GM19238 (cell line): ENCODE measurements at regions not wholly inside any gene's neighbourhood (a gene's known extent, or its start where the extent isn't known, plus 50 kb on each side); places are given as distances from the start of the nearest gene placed in this dataset.
"Not testable (repeated sequence)": the region's sequence is repeated elsewhere in the genome, so short reads cannot be mapped to it uniquely, and the experiment has no call there.

Source experiments
- DNase-seq: peaks from one replicate; pipeline ENCODE4 v3.0.0; 2011; ENCODE audit warnings: low spot score; ENCODE audit not compliant: insufficient read length

GRCh38 chr6:15929685-15930084 lies 199.2 kb upstream of the MYLIP start:
- DNase-seq: no peak

- DNase-seq: no peak
These were observed 201.2 kb upstream of the MYLIP start for GRCh38 chr6:15927531-15928225.

- DNase-seq: no peak
These were observed 202.6 kb upstream of the MYLIP start for GRCh38 chr6:15926256-15926655.

GRCh38 chr6:15924893-15925292 lies 204.0 kb upstream of the MYLIP start:
- no peak for DNase-seq

DNA sequence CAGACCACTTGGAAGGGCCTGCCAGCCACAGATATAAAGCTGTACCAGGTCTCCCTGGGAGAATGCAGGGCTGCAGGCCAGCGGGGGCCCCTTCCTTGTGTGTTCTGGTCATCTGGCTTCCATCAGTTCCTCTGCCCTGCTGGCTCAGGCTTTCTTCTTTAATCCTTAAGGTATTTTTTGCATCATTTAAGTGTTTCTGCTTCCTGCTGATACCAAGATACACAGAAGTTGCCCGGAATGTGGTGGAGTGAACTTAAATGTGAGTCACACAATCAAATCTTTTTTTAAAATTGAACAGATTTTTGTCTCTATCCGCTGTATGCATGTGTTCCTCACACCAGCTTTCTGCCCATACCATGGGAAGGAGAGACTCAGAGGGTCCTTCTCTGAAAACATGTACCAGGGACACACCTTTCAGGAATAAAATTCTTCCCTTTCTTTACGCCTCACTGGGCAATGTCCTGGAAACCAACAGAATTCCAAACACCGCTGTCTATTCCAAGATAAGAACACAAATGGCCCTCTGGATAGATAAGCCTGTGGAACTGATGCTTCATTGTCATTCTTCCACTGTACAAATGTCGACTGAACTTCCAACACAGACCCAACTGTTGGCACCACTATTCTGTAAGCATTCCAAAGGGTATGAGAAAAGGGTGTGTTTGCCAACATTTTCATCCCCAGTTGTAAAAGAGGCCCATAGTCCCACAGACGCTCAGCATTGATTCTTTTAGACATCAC lies 206.2 kb upstream of the MYLIP start:
- no peak for DNase-seq

DNA sequence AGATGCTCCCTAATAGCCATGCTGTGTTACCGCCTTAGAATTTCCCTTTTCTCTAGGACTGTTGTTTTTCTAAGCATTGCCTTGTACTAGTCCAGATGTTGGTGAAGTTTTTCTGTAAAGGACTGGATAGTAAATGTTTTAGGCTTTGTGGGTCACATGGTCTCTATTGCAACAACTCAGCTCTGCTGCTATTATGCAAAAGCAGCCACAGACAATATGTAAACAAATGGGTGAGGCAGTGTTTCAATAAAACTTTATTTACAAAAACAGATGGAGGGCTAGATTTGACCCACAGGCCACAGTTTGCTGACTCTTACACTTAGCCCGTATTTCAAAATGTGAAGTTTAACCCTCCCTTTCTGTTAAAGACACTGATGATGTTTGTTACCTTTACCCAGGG lies 207.6 kb upstream of the MYLIP start:
- DNase-seq: no peak

DNA sequence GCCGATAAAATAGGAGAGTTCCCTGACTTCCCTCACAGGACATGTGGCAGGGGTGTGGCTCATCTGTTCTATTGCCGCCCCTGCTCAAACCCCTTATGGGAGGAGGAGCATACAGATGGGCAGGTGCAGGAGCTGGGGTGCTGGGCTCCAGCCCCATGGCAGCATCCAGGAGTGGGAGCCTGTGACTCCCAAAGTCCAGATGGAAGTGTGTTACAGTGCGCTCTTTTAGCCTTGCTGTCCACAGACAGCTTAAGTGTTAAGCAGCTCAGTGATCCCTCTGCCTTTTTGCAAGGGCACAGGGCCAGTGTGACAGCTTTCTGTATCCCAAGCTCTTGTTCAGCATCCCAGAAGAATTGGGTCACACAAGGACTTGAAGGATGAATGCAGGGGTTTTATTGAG lies 212.3 kb upstream of the MYLIP start:
- DNase-seq: no peak

- DNase-seq: no peak
These were observed 213.2 kb upstream of the MYLIP start for GRCh38 chr6:15915508-15916178.

GRCh38 chr6:15914553-15914952 lies 214.3 kb upstream of the MYLIP start:
- DNase-seq: no peak

DNA sequence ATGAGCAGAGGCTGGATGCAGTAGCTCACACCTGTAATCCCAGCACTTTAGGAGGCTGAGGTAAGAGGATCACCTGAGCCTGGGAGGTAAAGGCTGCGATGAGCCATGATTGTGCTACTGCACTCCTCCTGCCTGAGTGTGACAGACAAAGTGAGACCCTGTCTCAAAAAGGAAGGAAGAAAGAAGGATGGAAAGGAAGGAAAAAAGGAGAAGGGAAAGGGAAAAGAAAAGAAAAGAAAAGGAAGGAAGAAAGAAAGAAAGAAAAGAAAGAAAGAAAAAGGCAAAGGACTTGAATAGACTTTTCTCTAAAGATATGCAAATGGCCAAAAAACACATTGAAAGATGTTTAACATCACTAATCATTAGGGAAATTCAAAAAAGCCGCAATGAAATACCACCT lies 215.3 kb upstream of the MYLIP start:
- no peak for DNase-seq

GRCh38 chr6:15912505-15913400 lies 216.1 kb upstream of the MYLIP start:
- DNase-seq: no peak

DNA sequence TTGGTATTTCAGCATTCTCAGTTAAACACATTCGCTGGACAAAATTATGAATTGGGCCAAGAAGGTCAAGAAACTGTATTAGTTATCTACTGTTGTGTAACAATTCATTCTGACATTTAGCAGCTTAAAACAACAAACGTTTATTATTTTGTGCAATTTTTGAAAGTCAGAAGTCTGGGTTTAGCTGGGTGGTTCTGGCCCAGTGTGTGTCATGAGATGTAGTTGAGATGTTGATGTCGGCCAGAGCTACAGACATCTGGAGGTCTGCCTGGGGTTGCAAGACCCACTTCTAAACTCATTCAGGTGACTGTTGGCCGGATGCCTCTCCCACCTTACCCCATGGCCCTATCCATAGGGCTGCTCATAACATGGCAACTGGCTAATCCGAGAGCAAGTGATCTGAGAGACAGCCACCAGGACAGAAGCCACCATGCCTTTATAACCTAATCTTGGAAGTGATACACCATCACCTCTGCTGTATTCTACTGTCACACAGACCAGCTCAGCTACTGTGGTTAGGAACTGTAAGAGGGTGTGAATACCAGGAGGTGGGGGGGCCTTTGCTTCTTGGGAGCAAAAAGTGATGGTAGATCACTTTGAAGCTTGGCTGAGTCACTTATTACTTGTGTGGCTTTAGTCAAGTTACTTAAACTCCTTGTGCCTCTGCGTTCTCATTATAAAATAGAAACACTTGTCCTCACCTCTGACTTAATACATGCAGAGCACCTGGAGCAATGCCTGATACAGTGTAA lies 217.0 kb upstream of the MYLIP start:
- DNase-seq: no peak

DNA sequence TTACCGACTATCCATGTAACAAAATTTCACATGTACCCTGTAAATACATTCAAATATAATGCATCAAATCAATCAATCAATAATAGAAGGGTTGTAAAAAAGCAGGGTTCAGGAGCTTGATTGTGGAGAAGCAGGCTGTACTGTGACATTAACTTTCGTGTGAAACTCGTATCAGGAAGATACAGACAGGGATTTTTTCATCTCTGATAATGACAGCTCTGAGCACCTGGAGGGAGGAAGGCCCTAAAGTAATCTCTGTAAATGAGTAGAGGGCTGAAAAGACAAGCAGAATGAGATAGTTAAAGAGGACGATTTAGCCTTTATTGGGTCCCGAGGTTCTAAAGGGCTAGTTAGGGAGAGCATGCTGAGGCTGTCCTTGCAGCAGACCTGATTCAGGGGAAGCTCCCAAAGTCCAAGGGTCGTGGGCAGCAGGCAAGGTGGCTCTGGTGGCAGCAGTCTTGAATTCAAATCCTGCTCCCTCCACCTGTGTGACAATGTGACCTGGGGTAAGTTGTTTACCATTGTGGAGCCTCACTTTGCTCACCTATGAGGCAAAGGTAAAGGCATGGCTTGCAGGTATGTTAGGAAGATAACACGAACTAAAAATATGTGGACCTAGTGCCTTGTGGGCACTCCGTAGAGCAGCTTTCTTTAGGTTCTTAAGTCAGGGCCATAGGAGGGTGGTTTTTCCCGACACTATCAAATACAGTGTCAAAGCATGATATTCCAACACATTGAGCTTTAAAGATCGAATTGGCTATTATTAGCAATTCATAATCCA lies 219.4 kb upstream of the MYLIP start:
- DNase-seq: no peak

DNA sequence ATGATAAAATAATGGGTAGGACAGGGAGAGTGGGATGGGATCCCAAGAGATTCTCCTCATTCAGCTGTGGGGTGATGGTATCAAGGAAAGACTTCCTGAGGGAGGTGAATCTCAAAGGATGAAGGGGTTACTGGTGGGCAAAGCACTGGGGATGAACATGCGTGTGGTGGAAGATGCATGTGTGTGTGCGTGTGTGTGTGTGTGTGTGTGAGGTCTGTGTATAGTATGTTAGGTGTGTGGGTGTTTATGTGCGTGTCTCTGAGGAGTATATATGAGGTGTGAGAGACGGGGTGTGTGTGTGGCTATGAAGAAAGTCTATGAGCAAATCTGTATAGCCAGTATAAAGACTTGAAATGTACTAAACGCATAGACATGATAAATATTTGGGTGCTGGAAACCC lies 220.0 kb upstream of the MYLIP start:
- DNase-seq: no peak

DNA sequence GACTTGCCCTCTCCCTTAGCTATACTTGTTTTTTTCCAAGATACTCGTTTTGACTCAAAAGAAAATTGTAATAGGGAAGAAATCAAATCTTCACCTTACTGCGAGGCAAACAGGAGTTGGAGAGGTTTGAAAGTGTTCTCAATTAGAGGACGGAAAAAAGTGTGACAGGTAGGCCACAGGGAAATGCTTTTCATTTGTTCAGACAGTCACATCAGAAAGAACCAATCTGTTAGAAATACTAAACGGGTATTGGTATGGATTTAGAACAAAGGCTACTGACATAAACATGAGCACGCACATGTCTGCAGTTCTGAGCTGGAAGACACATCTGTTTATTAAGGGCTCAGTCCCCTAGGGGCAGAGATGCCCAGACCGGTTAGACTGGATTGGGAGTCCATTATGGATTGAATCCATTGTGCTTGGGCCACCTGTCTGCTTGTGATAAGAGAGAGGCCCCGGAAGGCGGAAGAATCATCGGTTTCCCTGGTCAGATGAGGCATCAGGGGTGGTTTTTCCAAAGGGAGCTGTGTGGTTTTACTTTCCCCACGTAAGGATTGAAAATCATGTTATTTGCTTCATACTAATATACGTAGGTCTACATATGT lies 220.9 kb upstream of the MYLIP start:
- DNase-seq: no peak

- not testable (repeated sequence) for DNase-seq
These were observed 221.5 kb upstream of the MYLIP start for GRCh38 chr6:15907220-15907913.

- no peak for DNase-seq
These were observed 222.4 kb upstream of the MYLIP start for GRCh38 chr6:15906420-15907016.
